DOHH2 (cell line): ENCODE measurements at regions not wholly inside any gene's neighbourhood (a gene's known extent, or its start where the extent isn't known, plus 50 kb on each side); places are given as distances from the start of the nearest gene placed in this dataset.

Source experiments
- EZH2phosphoT487 ChIP-seq: fragments of 200-600 bp; sonication (generic); IDR thresholded peaks from 2 replicates; pipeline ENCODE4 v1.6.1; 2017; ENCODE audit warnings: borderline replicate concordance, mild to moderate bottlenecking, antibody characterized with exemption, low read length, moderate library complexity, mixed read lengths
- TF ChIP-seq, protein P1 (sequence below): fragments of 200-600 bp; sonication (generic); IDR thresholded peaks from one replicate; pipeline ENCODE4 v1.5.1; 2014; ENCODE audit warnings: antibody characterized with exemption, mild to moderate bottlenecking, low read depth, low read length; ENCODE audit not compliant: poor library complexity, severe bottlenecking

DNA sequence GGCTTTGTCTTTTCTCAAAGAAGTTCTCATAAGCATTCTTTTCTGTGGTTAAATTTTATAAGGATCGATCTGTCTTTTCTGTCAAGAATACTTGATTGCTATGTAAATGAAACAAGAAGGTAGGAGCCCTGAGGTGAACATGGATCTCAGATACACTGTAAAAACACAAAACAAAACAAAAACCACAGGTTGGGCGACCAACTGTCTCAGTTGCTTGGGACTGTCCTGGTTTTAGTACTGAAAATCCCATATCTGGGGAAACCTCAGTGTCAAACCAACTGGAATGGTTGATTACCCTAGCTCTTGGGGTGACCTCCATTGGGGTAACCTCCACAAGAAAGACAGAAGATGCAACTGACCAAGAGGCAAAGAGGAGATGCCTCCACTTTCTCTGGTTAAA, 55.8 kb upstream of the TMEM178A start:
- TF ChIP-seq, protein P1, sequence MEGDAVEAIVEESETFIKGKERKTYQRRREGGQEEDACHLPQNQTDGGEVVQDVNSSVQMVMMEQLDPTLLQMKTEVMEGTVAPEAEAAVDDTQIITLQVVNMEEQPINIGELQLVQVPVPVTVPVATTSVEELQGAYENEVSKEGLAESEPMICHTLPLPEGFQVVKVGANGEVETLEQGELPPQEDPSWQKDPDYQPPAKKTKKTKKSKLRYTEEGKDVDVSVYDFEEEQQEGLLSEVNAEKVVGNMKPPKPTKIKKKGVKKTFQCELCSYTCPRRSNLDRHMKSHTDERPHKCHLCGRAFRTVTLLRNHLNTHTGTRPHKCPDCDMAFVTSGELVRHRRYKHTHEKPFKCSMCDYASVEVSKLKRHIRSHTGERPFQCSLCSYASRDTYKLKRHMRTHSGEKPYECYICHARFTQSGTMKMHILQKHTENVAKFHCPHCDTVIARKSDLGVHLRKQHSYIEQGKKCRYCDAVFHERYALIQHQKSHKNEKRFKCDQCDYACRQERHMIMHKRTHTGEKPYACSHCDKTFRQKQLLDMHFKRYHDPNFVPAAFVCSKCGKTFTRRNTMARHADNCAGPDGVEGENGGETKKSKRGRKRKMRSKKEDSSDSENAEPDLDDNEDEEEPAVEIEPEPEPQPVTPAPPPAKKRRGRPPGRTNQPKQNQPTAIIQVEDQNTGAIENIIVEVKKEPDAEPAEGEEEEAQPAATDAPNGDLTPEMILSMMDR: no peak
- TF ChIP-seq EZH2phosphoT487: no peak
